ENCODE measurements at regions not wholly inside any gene's neighbourhood (a gene's known extent, or its start where the extent isn't known, plus 50 kb on each side); places are given as distances from the start of the nearest gene placed in this dataset.

GRCh38 chr22:49036513-49036912 lies 791.2 kb downstream of the BRD1 start:
- no peak for DNase-seq
- H3K36me3 Mint-ChIP-seq (ENCODE audit: insufficient read depth) = no peaks in the 10 kb centered on the region
- H3K4me1 Mint-ChIP-seq (ENCODE audit: low read depth) = no peaks in the 10 kb centered on the region
- ATAC-seq = no peak
- no peaks in the 10 kb centered on the region for H3K9me3 Mint-ChIP-seq
- H3K4me3 Mint-ChIP-seq = no peak overlapping the region
- peaks cover 6% of the 10 kb centered on the region for H3K27me3 Mint-ChIP-seq (ENCODE audit: low read depth)

GRCh38 chr22:49035818-49036457 lies 791.7 kb downstream of the BRD1 start:
- no peaks in the 10 kb centered on the region for H3K9me3 Mint-ChIP-seq
- no peak overlapping the region for H3K4me3 Mint-ChIP-seq
- no peaks in the 10 kb centered on the region for H3K4me1 Mint-ChIP-seq (ENCODE audit: low read depth)
- H3K36me3 Mint-ChIP-seq (ENCODE audit: insufficient read depth) = no peaks in the 10 kb centered on the region
- DNase-seq (no peak), ATAC-seq (no peak)
- peaks cover 6% of the 10 kb centered on the region for H3K27me3 Mint-ChIP-seq (ENCODE audit: low read depth)

GRCh38 chr22:49034836-49035817 lies 792.5 kb downstream of the BRD1 start:
- H3K4me1 Mint-ChIP-seq (ENCODE audit: low read depth) = no peaks in the 10 kb centered on the region
- H3K9me3 Mint-ChIP-seq = no peaks in the 10 kb centered on the region
- ATAC-seq (no peak), DNase-seq (no peak)
- no peak overlapping the region for H3K4me3 Mint-ChIP-seq
- no peaks in the 10 kb centered on the region for H3K36me3 Mint-ChIP-seq (ENCODE audit: insufficient read depth)
- H3K27me3 Mint-ChIP-seq (ENCODE audit: low read depth) = peaks cover 6% of the 10 kb centered on the region

- H3K9me3 Mint-ChIP-seq = no peaks in the 10 kb centered on the region
- H3K4me1 Mint-ChIP-seq (ENCODE audit: low read depth) = no peaks in the 10 kb centered on the region
- ATAC-seq = no peak
- no peaks in the 10 kb centered on the region for H3K36me3 Mint-ChIP-seq (ENCODE audit: insufficient read depth)
- peaks cover 7% of the 10 kb centered on the region for H3K27me3 Mint-ChIP-seq (ENCODE audit: low read depth)
- no peak overlapping the region for H3K4me3 Mint-ChIP-seq
- DNase-seq = no peak
These were observed 794.1 kb downstream of the BRD1 start for GRCh38 chr22:49033616-49034015.

GRCh38 chr22:49032821-49033220 lies 794.9 kb downstream of the BRD1 start:
- ATAC-seq (no peak), DNase-seq (no peak)
- Mint-ChIP-seq H3K36me3 (ENCODE audit: insufficient read depth) (no peaks in the 10 kb centered on the region), H3K9me3 (no peaks in the 10 kb centered on the region), H3K4me1 (ENCODE audit: low read depth) (no peaks in the 10 kb centered on the region), H3K4me3 (no peak overlapping the region), H3K27me3 (ENCODE audit: low read depth) (peaks cover 9% of the 10 kb centered on the region)

GRCh38 chr22:49031746-49032330 lies 795.8 kb downstream of the BRD1 start:
- Mint-ChIP-seq H3K27me3 (ENCODE audit: low read depth) (peaks cover 12% of the 10 kb centered on the region), H3K36me3 (ENCODE audit: insufficient read depth) (no peaks in the 10 kb centered on the region), H3K4me3 (no peak overlapping the region), H3K4me1 (ENCODE audit: low read depth) (no peaks in the 10 kb centered on the region), H3K9me3 (no peaks in the 10 kb centered on the region)
- ATAC-seq = no peak
- DNase-seq = no peak

- Mint-ChIP-seq H3K27me3 (ENCODE audit: low read depth) (peaks cover 13% of the 10 kb centered on the region), H3K9me3 (no peaks in the 10 kb centered on the region), H3K4me3 (no peak overlapping the region), H3K4me1 (ENCODE audit: low read depth) (no peaks in the 10 kb centered on the region), H3K36me3 (ENCODE audit: insufficient read depth) (no peaks in the 10 kb centered on the region)
- no peak for ATAC-seq
- DNase-seq = no peak
These were observed 799.6 kb downstream of the BRD1 start for GRCh38 chr22:49028111-49028510.

GRCh38 chr22:49027368-49027670 lies 800.4 kb downstream of the BRD1 start:
- Mint-ChIP-seq H3K4me3 (no peak overlapping the region), H3K36me3 (ENCODE audit: insufficient read depth) (no peaks in the 10 kb centered on the region), H3K4me1 (ENCODE audit: low read depth) (no peaks in the 10 kb centered on the region), H3K27me3 (ENCODE audit: low read depth) (peaks cover 11% of the 10 kb centered on the region), H3K9me3 (no peaks in the 10 kb centered on the region)
- no peak for DNase-seq
- no peak for ATAC-seq

- H3K4me1 Mint-ChIP-seq (ENCODE audit: low read depth) = no peaks in the 10 kb centered on the region
- ATAC-seq (no peak), DNase-seq (no peak)
- H3K4me3 Mint-ChIP-seq = no peak overlapping the region
- H3K9me3 Mint-ChIP-seq = no peaks in the 10 kb centered on the region
- H3K27me3 Mint-ChIP-seq (ENCODE audit: low read depth) = peaks cover 8% of the 10 kb centered on the region
- H3K36me3 Mint-ChIP-seq (ENCODE audit: insufficient read depth) = no peaks in the 10 kb centered on the region
These were observed 800.9 kb downstream of the BRD1 start for GRCh38 chr22:49026494-49027367.

- Mint-ChIP-seq H3K36me3 (ENCODE audit: insufficient read depth) (no peaks in the 10 kb centered on the region), H3K4me3 (no peak overlapping the region), H3K4me1 (ENCODE audit: low read depth) (no peaks in the 10 kb centered on the region), H3K9me3 (no peaks in the 10 kb centered on the region), H3K27me3 (ENCODE audit: low read depth) (peaks cover 8% of the 10 kb centered on the region)
- DNase-seq (no peak), ATAC-seq (no peak)
These were observed 801.7 kb downstream of the BRD1 start for GRCh38 chr22:49025791-49026493.

GRCh38 chr22:49024775-49025440 lies 802.8 kb downstream of the BRD1 start:
- Mint-ChIP-seq H3K36me3 (ENCODE audit: insufficient read depth) (no peaks in the 10 kb centered on the region), H3K4me1 (ENCODE audit: low read depth) (no peaks in the 10 kb centered on the region), H3K9me3 (no peaks in the 10 kb centered on the region), H3K27me3 (ENCODE audit: low read depth) (peaks cover 8% of the 10 kb centered on the region), H3K4me3 (no peak overlapping the region)
- DNase-seq (no peak), ATAC-seq (no peak)

GRCh38 chr22:49023879-49024774 lies 803.5 kb downstream of the BRD1 start:
- peaks cover 8% of the 10 kb centered on the region for H3K27me3 Mint-ChIP-seq (ENCODE audit: low read depth)
- H3K9me3 Mint-ChIP-seq = no peaks in the 10 kb centered on the region
- ATAC-seq (no peak), DNase-seq (no peak)
- H3K4me1 Mint-ChIP-seq (ENCODE audit: low read depth) = no peaks in the 10 kb centered on the region
- H3K36me3 Mint-ChIP-seq (ENCODE audit: insufficient read depth) = no peaks in the 10 kb centered on the region
- H3K4me3 Mint-ChIP-seq = no peak overlapping the region
